ENCODE measurements at regions not wholly inside any gene's neighbourhood (a gene's known extent, or its start where the extent isn't known, plus 50 kb on each side); places are given as distances from the start of the nearest gene placed in this dataset.

DNA sequence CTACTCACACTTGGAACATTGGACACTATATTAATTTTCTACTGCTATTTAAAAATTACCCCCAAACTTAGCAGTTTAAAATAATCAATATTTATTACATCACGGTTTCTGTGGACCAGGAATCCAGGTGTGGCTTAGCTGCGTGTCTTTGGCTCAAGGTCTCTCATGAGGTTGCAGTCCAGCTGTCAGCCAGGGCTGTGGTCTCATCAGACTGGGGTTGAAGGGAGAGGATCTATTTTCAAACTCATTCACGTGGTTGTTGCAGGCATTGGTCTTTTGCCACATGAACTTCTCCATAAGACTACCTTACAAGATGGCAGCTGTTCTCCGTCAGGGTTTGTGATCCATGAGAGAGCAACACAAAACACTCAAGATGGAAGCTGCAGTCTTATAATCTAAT is 343.0 kb downstream of the BCAT1 start:
- H3K4me3 ChIP-seq, result no peak overlapping the region
- WGBS, 5 donors, result 77 to 87% (median 79%) methylated on average over 4 of the region's 4 CpGs
- DNase-seq, result no peak
- intact Hi-C loops (cut with DNase I; ENCODE audit: low total_unique reads), result no loop called here
- TF ChIP-seq POLR2AphosphoS5 (IDR thresholded peaks at IDR 0.05), result no peak
- TF ChIP-seq, protein P1, sequence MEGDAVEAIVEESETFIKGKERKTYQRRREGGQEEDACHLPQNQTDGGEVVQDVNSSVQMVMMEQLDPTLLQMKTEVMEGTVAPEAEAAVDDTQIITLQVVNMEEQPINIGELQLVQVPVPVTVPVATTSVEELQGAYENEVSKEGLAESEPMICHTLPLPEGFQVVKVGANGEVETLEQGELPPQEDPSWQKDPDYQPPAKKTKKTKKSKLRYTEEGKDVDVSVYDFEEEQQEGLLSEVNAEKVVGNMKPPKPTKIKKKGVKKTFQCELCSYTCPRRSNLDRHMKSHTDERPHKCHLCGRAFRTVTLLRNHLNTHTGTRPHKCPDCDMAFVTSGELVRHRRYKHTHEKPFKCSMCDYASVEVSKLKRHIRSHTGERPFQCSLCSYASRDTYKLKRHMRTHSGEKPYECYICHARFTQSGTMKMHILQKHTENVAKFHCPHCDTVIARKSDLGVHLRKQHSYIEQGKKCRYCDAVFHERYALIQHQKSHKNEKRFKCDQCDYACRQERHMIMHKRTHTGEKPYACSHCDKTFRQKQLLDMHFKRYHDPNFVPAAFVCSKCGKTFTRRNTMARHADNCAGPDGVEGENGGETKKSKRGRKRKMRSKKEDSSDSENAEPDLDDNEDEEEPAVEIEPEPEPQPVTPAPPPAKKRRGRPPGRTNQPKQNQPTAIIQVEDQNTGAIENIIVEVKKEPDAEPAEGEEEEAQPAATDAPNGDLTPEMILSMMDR (IDR thresholded peaks at IDR 0.05 in 8 of 11, conservative IDR thresholded peaks at IDR 0.05 in 3 of 11), result no peak
- TF ChIP-seq POLR2A (IDR thresholded peaks at IDR 0.05), result no peak
- H3K27me3 ChIP-seq (replicated peaks in 1 of 7), result no peaks in the 10 kb centered on the region
- peaks cover 0 to 6% (median 0%) of the 10 kb centered on the region in 8 donors for H3K9me3 ChIP-seq
- H3K36me3 ChIP-seq, result no peaks in the 10 kb centered on the region
- no peak overlapping the region for H3K27ac ChIP-seq
- H3K4me1 ChIP-seq, result peaks cover 0 to 13% (median 2%) of the 10 kb centered on the region in 6 donors

- H3K36me3 ChIP-seq, result no peaks in the 10 kb centered on the region
- no peak overlapping the region for H3K27ac ChIP-seq
- no peaks in the 10 kb centered on the region for H3K27me3 ChIP-seq (replicated peaks in 1 of 7)
- peaks cover 0 to 6% (median 0%) of the 10 kb centered on the region in 8 donors for H3K9me3 ChIP-seq
- no peak for DNase-seq
- TF ChIP-seq POLR2A (IDR thresholded peaks at IDR 0.05) (no peak), POLR2AphosphoS5 (IDR thresholded peaks at IDR 0.05) (no peak)
- TF ChIP-seq, protein P1 (IDR thresholded peaks at IDR 0.05 in 8 of 11, conservative IDR thresholded peaks at IDR 0.05 in 3 of 11), result no peak
- H3K4me3 ChIP-seq, result no peak overlapping the region
- WGBS, 5 donors, result 26 to 58% (median 44%) methylated on average over 3 of the region's 3 CpGs
- H3K4me1 ChIP-seq, result peaks cover 4 to 17% (median 7%) of the 10 kb centered on the region in 6 donors
- intact Hi-C loops (cut with DNase I; ENCODE audit: low total_unique reads), result no loop called here
These were observed 343.4 kb downstream of the BCAT1 start for GRCh38 chr12:24605466-24605865.

- DNase-seq, result no peak
- Histone ChIP-seq H3K27me3 (replicated peaks in 1 of 7) (no peaks in the 10 kb centered on the region), H3K9me3 (peaks cover 0 to 6% (median 0%) of the 10 kb centered on the region in 8 donors), H3K4me1 (peaks cover 5 to 26% (median 9%) of the 10 kb centered on the region in 6 donors), H3K36me3 (no peaks in the 10 kb centered on the region), H3K4me3 (no peak overlapping the region), H3K27ac (no peak overlapping the region)
- intact Hi-C loops (cut with DNase I; ENCODE audit: low total_unique reads), result no loop called here
- WGBS, 5 donors, result 62 to 79% (median 78%) methylated on average over 3 of the region's 3 CpGs
- TF ChIP-seq, protein P1 (IDR thresholded peaks at IDR 0.05 in 8 of 11, conservative IDR thresholded peaks at IDR 0.05 in 3 of 11), result no peak
- no peak for TF ChIP-seq POLR2AphosphoS5 (IDR thresholded peaks at IDR 0.05)
- no peak for TF ChIP-seq POLR2A (IDR thresholded peaks at IDR 0.05)
These were observed 345.5 kb downstream of the BCAT1 start for GRCh38 chr12:24603371-24603770.

GRCh38 chr12:24600996-24601395 is 347.9 kb downstream of the BCAT1 start:
- TF ChIP-seq, protein P1 (IDR thresholded peaks at IDR 0.05 in 8 of 11, conservative IDR thresholded peaks at IDR 0.05 in 3 of 11), result no peak
- TF ChIP-seq POLR2AphosphoS5 (IDR thresholded peaks at IDR 0.05) (no peak), POLR2A (IDR thresholded peaks at IDR 0.05) (no peak)
- no peaks in the 10 kb centered on the region for H3K9me3 ChIP-seq
- 0 to 13% (median 7%) methylated on average over 1 of the region's 1 CpG for WGBS, 5 donors
- no peak for DNase-seq
- intact Hi-C loops (cut with DNase I; ENCODE audit: low total_unique reads), result no loop called here
- no peaks in the 10 kb centered on the region for H3K36me3 ChIP-seq
- H3K27ac ChIP-seq, result no peak overlapping the region
- no peaks in the 10 kb centered on the region for H3K27me3 ChIP-seq (replicated peaks in 1 of 7)
- H3K4me1 ChIP-seq, result peaks cover 5 to 26% (median 9%) of the 10 kb centered on the region in 6 donors
- H3K4me3 ChIP-seq, result no peak overlapping the region

Data from spleen (tissue), 11 donors.